Neural cell (in vitro differentiated cells): ENCODE measurements at regions not wholly inside any gene's neighbourhood (a gene's known extent, or its start where the extent isn't known, plus 50 kb on each side); places are given as distances from the start of the nearest gene placed in this dataset.

ENCODE experiments used
- EP300 ChIP-seq: fragments of 450-650 bp; conservative IDR thresholded peaks from 2 replicates; pipeline ENCODE4 v1.6.1; 2014; ENCODE audit warnings: antibody characterized with exemption, mild to moderate bottlenecking, moderate library complexity; ENCODE audit not compliant: poor library complexity, severe bottlenecking
- EZH2 ChIP-seq: fragments of 200-600, 300-800 bp; shearing (Covaris generic), sonication (generic); IDR thresholded peaks from 2 replicates; pipeline ENCODE4 v1.6.1; 2014; ENCODE audit warnings: antibody characterized with exemption, low read length, borderline replicate concordance, mild to moderate bottlenecking; ENCODE audit not compliant: insufficient read depth, poor library complexity, severe bottlenecking
- POLR2AphosphoS5 ChIP-seq: IDR thresholded peaks from 2 replicates; pipeline ENCODE4 v1.6.1; 2012
- TAF1 ChIP-seq: IDR thresholded peaks from 2 replicates; pipeline ENCODE4 v1.6.1; 2012; ENCODE audit warnings: low read depth
- TF ChIP-seq, protein P1 (sequence below): fragments of 450-650 bp; IDR thresholded peaks from 2 replicates; pipeline ENCODE4 v1.5.1; 2014; ENCODE audit warnings: antibody characterized with exemption, mild to moderate bottlenecking, moderate library complexity; ENCODE audit not compliant: poor library complexity, severe bottlenecking
- TF ChIP-seq, protein P2 (sequence below): IDR thresholded peaks from 2 replicates; pipeline ENCODE4 v1.6.1; 2012; ENCODE audit warnings: borderline replicate concordance

GRCh38 chr7:71015252-71015900 is 116.6 kb upstream of the GALNT17 start:
- TF ChIP-seq, protein P1, sequence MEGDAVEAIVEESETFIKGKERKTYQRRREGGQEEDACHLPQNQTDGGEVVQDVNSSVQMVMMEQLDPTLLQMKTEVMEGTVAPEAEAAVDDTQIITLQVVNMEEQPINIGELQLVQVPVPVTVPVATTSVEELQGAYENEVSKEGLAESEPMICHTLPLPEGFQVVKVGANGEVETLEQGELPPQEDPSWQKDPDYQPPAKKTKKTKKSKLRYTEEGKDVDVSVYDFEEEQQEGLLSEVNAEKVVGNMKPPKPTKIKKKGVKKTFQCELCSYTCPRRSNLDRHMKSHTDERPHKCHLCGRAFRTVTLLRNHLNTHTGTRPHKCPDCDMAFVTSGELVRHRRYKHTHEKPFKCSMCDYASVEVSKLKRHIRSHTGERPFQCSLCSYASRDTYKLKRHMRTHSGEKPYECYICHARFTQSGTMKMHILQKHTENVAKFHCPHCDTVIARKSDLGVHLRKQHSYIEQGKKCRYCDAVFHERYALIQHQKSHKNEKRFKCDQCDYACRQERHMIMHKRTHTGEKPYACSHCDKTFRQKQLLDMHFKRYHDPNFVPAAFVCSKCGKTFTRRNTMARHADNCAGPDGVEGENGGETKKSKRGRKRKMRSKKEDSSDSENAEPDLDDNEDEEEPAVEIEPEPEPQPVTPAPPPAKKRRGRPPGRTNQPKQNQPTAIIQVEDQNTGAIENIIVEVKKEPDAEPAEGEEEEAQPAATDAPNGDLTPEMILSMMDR: no peak
- no peak for TF ChIP-seq POLR2AphosphoS5
- TF ChIP-seq EZH2: no peak
- no peak for TF ChIP-seq TAF1
- TF ChIP-seq EP300: no peak
- TF ChIP-seq, protein P2, sequence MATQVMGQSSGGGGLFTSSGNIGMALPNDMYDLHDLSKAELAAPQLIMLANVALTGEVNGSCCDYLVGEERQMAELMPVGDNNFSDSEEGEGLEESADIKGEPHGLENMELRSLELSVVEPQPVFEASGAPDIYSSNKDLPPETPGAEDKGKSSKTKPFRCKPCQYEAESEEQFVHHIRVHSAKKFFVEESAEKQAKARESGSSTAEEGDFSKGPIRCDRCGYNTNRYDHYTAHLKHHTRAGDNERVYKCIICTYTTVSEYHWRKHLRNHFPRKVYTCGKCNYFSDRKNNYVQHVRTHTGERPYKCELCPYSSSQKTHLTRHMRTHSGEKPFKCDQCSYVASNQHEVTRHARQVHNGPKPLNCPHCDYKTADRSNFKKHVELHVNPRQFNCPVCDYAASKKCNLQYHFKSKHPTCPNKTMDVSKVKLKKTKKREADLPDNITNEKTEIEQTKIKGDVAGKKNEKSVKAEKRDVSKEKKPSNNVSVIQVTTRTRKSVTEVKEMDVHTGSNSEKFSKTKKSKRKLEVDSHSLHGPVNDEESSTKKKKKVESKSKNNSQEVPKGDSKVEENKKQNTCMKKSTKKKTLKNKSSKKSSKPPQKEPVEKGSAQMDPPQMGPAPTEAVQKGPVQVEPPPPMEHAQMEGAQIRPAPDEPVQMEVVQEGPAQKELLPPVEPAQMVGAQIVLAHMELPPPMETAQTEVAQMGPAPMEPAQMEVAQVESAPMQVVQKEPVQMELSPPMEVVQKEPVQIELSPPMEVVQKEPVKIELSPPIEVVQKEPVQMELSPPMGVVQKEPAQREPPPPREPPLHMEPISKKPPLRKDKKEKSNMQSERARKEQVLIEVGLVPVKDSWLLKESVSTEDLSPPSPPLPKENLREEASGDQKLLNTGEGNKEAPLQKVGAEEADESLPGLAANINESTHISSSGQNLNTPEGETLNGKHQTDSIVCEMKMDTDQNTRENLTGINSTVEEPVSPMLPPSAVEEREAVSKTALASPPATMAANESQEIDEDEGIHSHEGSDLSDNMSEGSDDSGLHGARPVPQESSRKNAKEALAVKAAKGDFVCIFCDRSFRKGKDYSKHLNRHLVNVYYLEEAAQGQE: no peak
